Osteocyte (in vitro differentiated cells): ENCODE measurements at regions not wholly inside any gene's neighbourhood (a gene's known extent, or its start where the extent isn't known, plus 50 kb on each side); places are given as distances from the start of the nearest gene placed in this dataset.

Source experiments
- DNase-seq: peaks from one replicate; pipeline ENCODE4 v3.0.0; 2021; ENCODE audit warnings: mixed read lengths; ENCODE audit not compliant: unreplicated experiment; ENCODE audit errors: extremely low spot score
- H3K27ac Mint-ChIP-seq: one replicate; pipeline ENCODE4 v1.8.0; 2021; ENCODE audit warnings: mild to moderate bottlenecking, mixed read lengths; ENCODE audit not compliant: unreplicated experiment
- H3K27me3 Mint-ChIP-seq: one replicate; pipeline ENCODE4 v1.8.0; 2021; ENCODE audit warnings: mixed read lengths; ENCODE audit not compliant: unreplicated experiment
- H3K36me3 Mint-ChIP-seq: one replicate; pipeline ENCODE4 v1.8.0; 2021; ENCODE audit warnings: mixed read lengths; ENCODE audit not compliant: unreplicated experiment
- H3K4me1 Mint-ChIP-seq: one replicate; pipeline ENCODE4 v1.8.0; 2021; ENCODE audit warnings: mixed read lengths; ENCODE audit not compliant: unreplicated experiment
- H3K4me3 Mint-ChIP-seq: one replicate; pipeline ENCODE4 v1.8.0; 2021; ENCODE audit warnings: mild to moderate bottlenecking, moderate library complexity, mixed read lengths; ENCODE audit not compliant: unreplicated experiment
- H3K9me3 Mint-ChIP-seq: one replicate; pipeline ENCODE4 v1.8.0; 2021; ENCODE audit warnings: mixed read lengths; ENCODE audit not compliant: unreplicated experiment
- TF ChIP-seq, protein P1 (sequence below): fragments of 200-600 bp; sonication (generic); IDR thresholded peaks from 2 replicates; pipeline ENCODE4 v1.5.0; 2021; ENCODE audit warnings: antibody characterized with exemption, mild to moderate bottlenecking, moderate library complexity

DNA sequence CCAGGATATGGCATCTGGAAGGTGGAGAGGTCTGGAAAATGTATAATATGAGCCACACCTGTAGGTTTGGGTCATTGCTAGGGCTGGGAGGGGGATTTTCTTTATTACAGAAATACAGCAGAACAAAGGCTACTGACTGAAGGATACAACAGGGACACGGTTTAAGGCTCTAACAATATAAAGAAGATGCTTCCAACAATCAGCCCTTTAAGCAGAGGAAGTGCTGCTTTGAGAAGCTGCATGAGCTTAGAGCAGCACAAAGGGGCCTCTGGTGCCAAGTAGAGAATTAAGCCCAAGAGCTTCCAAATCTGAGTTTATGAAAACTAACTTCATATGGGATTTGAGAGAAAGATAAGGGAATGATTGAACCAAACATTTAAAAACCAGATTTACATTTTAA lies 174.5 kb upstream of the RMP24 start:
- no peaks in the 10 kb centered on the region for H3K36me3 Mint-ChIP-seq
- TF ChIP-seq, protein P1, sequence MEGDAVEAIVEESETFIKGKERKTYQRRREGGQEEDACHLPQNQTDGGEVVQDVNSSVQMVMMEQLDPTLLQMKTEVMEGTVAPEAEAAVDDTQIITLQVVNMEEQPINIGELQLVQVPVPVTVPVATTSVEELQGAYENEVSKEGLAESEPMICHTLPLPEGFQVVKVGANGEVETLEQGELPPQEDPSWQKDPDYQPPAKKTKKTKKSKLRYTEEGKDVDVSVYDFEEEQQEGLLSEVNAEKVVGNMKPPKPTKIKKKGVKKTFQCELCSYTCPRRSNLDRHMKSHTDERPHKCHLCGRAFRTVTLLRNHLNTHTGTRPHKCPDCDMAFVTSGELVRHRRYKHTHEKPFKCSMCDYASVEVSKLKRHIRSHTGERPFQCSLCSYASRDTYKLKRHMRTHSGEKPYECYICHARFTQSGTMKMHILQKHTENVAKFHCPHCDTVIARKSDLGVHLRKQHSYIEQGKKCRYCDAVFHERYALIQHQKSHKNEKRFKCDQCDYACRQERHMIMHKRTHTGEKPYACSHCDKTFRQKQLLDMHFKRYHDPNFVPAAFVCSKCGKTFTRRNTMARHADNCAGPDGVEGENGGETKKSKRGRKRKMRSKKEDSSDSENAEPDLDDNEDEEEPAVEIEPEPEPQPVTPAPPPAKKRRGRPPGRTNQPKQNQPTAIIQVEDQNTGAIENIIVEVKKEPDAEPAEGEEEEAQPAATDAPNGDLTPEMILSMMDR: no peak
- H3K27ac Mint-ChIP-seq: no peak overlapping the region
- no peak for DNase-seq
- H3K27me3 Mint-ChIP-seq: peaks cover 63% of the 10 kb centered on the region
- no peak overlapping the region for H3K4me3 Mint-ChIP-seq
- H3K9me3 Mint-ChIP-seq: no peaks in the 10 kb centered on the region
- H3K4me1 Mint-ChIP-seq: no peaks in the 10 kb centered on the region

DNA sequence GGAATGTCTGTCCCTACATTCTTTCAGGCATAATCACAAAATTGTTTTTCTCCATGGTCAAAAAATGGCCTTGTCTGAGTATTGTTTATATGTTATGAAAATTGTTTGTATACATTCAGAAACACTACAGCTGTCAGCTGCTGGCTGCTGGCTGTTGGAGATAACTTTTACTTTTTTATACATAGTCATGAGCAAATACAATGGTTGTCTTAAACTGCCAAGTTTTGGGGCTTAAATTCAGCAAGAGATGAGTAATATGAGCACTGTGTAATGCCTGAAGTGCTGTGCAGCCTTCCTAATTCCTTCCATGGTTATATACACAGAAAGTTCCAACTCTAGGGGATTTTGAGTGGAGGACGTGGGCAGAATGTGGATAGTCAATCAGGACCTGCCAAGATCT lies 168.9 kb upstream of the RMP24 start:
- no peak for DNase-seq
- Mint-ChIP-seq H3K36me3 (no peaks in the 10 kb centered on the region), H3K4me1 (no peaks in the 10 kb centered on the region)

DNA sequence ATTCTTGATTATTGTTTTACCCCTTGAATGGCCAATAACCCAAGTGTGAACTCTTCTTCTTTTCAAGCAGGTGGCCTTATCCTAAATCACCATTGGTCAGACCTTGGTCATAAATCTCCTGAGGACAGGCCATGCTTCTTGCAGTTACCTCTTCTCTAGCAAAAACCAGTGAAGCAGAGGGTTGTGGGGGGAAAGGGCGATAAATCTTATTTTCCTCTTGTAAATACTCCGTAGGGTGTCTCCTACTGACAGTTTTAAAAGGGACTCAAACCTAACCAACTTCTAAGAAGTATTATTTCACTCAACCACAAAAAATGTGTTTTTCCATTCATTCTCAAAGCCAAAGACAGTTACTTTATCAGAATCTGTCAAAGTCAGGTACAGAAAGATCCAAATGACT lies 168.1 kb upstream of the RMP24 start:
- DNase-seq: no peak
- TF ChIP-seq, protein P1: no peak
- Mint-ChIP-seq H3K9me3 (no peaks in the 10 kb centered on the region), H3K27me3 (peaks cover 43% of the 10 kb centered on the region), H3K4me3 (no peak overlapping the region), H3K36me3 (no peaks in the 10 kb centered on the region), H3K27ac (no peak overlapping the region), H3K4me1 (no peaks in the 10 kb centered on the region)

More for the DNA sequence above, 168.9 kb upstream of the RMP24 start:
- peaks cover 45% of the 10 kb centered on the region for H3K27me3 Mint-ChIP-seq
- TF ChIP-seq, protein P1: no peak
- H3K4me3 Mint-ChIP-seq: no peak overlapping the region
- H3K9me3 Mint-ChIP-seq: no peaks in the 10 kb centered on the region
- no peak overlapping the region for H3K27ac Mint-ChIP-seq

DNA sequence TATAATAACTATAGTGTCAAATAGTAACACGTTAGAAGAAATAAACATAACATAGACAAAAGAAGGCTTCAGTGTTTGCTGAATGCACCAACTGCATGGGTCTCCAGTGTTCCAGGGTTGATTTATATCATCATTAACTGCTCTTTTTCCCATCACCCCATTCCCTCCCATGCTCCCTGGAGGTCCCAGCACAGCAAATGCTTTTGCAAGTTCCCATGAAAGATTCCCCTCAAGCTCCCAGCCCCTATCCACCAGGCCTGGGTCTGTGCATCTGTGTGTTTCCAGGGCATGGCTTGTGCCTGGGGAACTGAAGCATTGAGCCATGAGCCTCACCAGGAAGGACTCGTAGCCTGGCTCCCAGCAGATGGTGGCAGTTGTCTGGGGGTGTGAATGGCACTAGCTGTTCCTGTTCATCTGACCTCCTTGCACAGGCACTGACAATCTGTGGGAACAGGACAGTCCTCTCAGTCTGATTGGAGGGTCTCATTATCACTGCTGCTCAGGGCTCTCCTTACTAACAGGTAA lies 164.6 kb upstream of the RMP24 start:
- Mint-ChIP-seq H3K4me3 (no peak overlapping the region), H3K27ac (no peak overlapping the region), H3K36me3 (no peaks in the 10 kb centered on the region), H3K27me3 (peaks cover 33% of the 10 kb centered on the region), H3K4me1 (no peaks in the 10 kb centered on the region), H3K9me3 (no peaks in the 10 kb centered on the region)
- TF ChIP-seq, protein P1: no peak
- no peak for DNase-seq

DNA sequence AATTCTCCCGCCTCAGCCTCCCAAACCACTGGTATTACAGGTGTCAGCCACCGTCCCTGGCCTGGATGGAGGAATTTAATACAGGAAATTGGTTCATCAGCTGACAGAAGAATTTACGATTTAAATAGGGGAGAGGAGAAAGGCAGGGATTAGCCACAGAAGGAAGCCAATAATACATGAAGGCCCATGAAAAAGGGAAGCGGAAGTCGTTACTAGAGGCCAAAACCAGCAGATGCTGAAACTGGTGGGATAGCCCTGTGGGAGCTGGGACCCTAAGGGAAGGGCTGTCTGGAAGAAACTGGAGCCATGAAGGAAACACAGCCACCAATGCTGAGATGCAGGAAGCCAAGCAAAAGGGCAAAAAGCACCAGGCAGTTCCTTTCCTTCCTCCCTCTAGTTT lies 163.7 kb upstream of the RMP24 start:
- Mint-ChIP-seq H3K4me3 (no peak overlapping the region), H3K27ac (no peak overlapping the region), H3K27me3 (peaks cover 40% of the 10 kb centered on the region), H3K9me3 (no peaks in the 10 kb centered on the region), H3K4me1 (no peaks in the 10 kb centered on the region), H3K36me3 (no peaks in the 10 kb centered on the region)
- DNase-seq: no peak
- TF ChIP-seq, protein P1: no peak
